Ovary (tissue), 3 donors: ENCODE measurements at regions not wholly inside any gene's neighbourhood (a gene's known extent, or its start where the extent isn't known, plus 50 kb on each side); places are given as distances from the start of the nearest gene placed in this dataset.

ENCODE experiments used
- CTCF ChIP-seq, 3 donors: fragments of 450-650 bp in 2 of 3; fragments of 200-600 bp in 1 of 3; IDR thresholded peaks; one replicate each; pipeline versions ENCODE4 v1.5.1 to v1.8.0; 2016 to 2022; ENCODE audit warnings: antibody characterized with exemption in 3 of 3, mild to moderate bottlenecking in 1 of 3
- EP300 ChIP-seq: sonication (generic); formaldehyde crosslinking; IDR thresholded peaks from one replicate; pipeline ENCODE4 v1.6.1; 2017; ENCODE audit warnings: antibody characterized with exemption
- POLR2A ChIP-seq: fragments of 450-650 bp; IDR thresholded peaks from one replicate; pipeline ENCODE4 v1.6.1; 2017; ENCODE audit warnings: antibody characterized with exemption, mild to moderate bottlenecking, moderate library complexity
- donor health status: DM: no; HTN: no; CAD: no.

- TF ChIP-seq CTCF (IDR thresholded peaks at IDR 0.05) (no peak), POLR2A (no peak), EP300 (no peak)
These were observed 398.8 kb downstream of the SEC16B start for GRCh38 chr1:177571076-177571475.
